ENCODE measurements at regions not wholly inside any gene's neighbourhood (a gene's known extent, or its start where the extent isn't known, plus 50 kb on each side); places are given as distances from the start of the nearest gene placed in this dataset.
A peak's percentile ranks its signal among the peaks of the same experiment; 100 is the strongest.

DNA sequence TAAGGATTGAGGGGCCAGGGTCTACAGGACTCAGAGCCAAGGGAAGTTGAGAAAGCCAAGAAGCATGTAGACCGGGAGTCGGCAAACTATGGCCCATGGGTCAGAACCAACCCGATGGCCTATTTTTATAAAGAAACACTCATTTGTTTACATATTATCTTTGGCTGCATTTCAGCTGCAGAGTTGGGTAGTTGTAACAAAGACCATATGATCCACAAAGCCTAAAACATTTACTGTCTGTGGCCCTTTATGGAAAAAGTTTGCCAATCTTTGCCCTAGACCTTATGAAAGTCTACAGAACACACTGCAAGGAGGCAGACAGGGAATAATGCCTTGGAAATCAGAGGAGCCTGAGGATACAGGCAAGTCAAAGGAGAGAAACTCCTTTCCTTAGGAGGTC lies 63.2 kb upstream of the MNS1 start:
- H2AK5ac ChIP-seq (ENCODE audit: low read depth, low read length), result no peak overlapping the region
- H3K79me1 ChIP-seq (ENCODE audit: low read depth in 1 of 2, low read length in 2 of 2), result no peaks in the 10 kb centered on the region
- ChIA-PET POLR2A (ENCODE audit: unreplicated experiment) (no interaction called here), CTCF (no interaction called here)
- no peak overlapping the region for H3K27ac ChIP-seq (ENCODE audit: insufficient read depth, low read length)
- no peak overlapping the region for H2AK9ac ChIP-seq (replicated peaks; ENCODE audit: low read depth, low read length, poor library complexity)
- H3K14ac ChIP-seq (replicated peaks; ENCODE audit: low read depth, low read length), result no peak overlapping the region
- H3K4me2 ChIP-seq (ENCODE audit: low read depth, low read length), result no peak overlapping the region
- H3K18ac ChIP-seq (ENCODE audit: low read depth, low read length), result no peak overlapping the region
- H3K36me3 ChIP-seq (ENCODE audit: control insufficient read depth, insufficient read depth, low read length), result no peaks in the 10 kb centered on the region
- no peak overlapping the region for H2BK5ac ChIP-seq (ENCODE audit: low read depth, low read length, poor library complexity, severe bottlenecking)
- WGBS, 2 experiments (ENCODE audit: extremely low coverage in 2 of 2, insufficient read length in 1 of 2), result no CpG with 5 or more reads among the region's 3 CpGs
- peaks cover 38% of the 10 kb centered on the region for H3K27me3 ChIP-seq (ENCODE audit: control insufficient read depth, insufficient read depth, low read length)
- H3K23ac ChIP-seq (ENCODE audit: low read depth, low read length), result no peak overlapping the region
- H4K8ac ChIP-seq (ENCODE audit: low read depth in 2 of 2, low read length in 2 of 2), result no peak overlapping the region
- intact Hi-C loops (cut with micrococcal nuclease) (no loop called here), in situ Hi-C loops (cut with MboI; ENCODE audit: low sequenced_read_pairs) (no loop called here), dilution Hi-C loops (cut with HindIII; ENCODE audit: low sequenced_read_pairs, unreplicated experiment) (no loop called here)
- no peak overlapping the region for H2BK15ac ChIP-seq (ENCODE audit: low read depth, low read length)
- H3K4me3 ChIP-seq (ENCODE audit: insufficient read depth, low read depth, low read length), result no peak overlapping the region
- H4K91ac ChIP-seq (ENCODE audit: insufficient read depth, low read depth, low read length), result no peak overlapping the region
- H3K4ac ChIP-seq (ENCODE audit: low read depth, low read length), result no peak overlapping the region
- no peak overlapping the region for H2AFZ ChIP-seq (replicated peaks; ENCODE audit: low read length, poor library complexity)
- H3K56ac ChIP-seq (ENCODE audit: extremely low read depth, insufficient read depth, low read length), result no peak overlapping the region
- no peak overlapping the region for H2BK120ac ChIP-seq (ENCODE audit: low read depth, low read length)
- ATAC-seq (ENCODE audit: low read depth), result 0 out of 2 replicates have a peak, but pooled peaks have one; percentile 22
- H2BK20ac ChIP-seq (ENCODE audit: low read depth, low read length), result no peak overlapping the region
- no TSS peak for BruUV-seq (replicated peaks)
- TF ChIP-seq RAD21 (IDR thresholded peaks at IDR 0.05; ENCODE audit: low read length) (no peak), ELK1 (IDR thresholded peaks at IDR 0.05; ENCODE audit: borderline replicate concordance, low read depth, low read length) (no peak)
- DNase-seq, result no peak
- no peaks in the 10 kb centered on the region for H3K9me3 ChIP-seq (ENCODE audit: control insufficient read depth, insufficient read depth, low read length)
- no peaks in the 10 kb centered on the region for H3K4me1 ChIP-seq (ENCODE audit: control insufficient read depth, insufficient read depth, low read length)
- no peaks in the 10 kb centered on the region for H3K9me1 ChIP-seq (ENCODE audit: insufficient read depth, low read length)
- H4K20me1 ChIP-seq (ENCODE audit: insufficient read depth, low read length), result no peaks in the 10 kb centered on the region
- no peak overlapping the region for H3K9ac ChIP-seq (ENCODE audit: low read depth, low read length)
- no peak overlapping the region for H4K5ac ChIP-seq (ENCODE audit: low read depth, low read length)
